CD14-positive monocyte (primary cell): ENCODE measurements at regions not wholly inside any gene's neighbourhood (a gene's known extent, or its start where the extent isn't known, plus 50 kb on each side); places are given as distances from the start of the nearest gene placed in this dataset.

ENCODE experiments used
- DNase-seq, 3 donors: peaks; one replicate each; pipeline ENCODE4 v3.0.0-alpha.2; 2011 to 2022
- H2AFZ ChIP-seq: 2 replicates; pipeline ENCODE4 v1.6.0; 2012; ENCODE audit warnings: mild to moderate bottlenecking, low read depth, low read length, inconsistent platforms; ENCODE audit not compliant: insufficient read depth, poor library complexity, severe bottlenecking
- H3K27ac ChIP-seq, 2 donors: 1 replicate in 1 of 2; 2 replicates in 1 of 2; pipeline ENCODE4 v1.5.1; 2012 to 2013; ENCODE audit warnings: low read length in 2 of 2, control low read depth in 1 of 2, inconsistent platforms in 1 of 2, low read depth in 1 of 2, mild to moderate bottlenecking in 1 of 2
- H3K27me3 ChIP-seq, 2 donors: one replicate each; pipeline versions ENCODE4 v1.6.0 to v1.6.1; 2011 to 2013; ENCODE audit warnings: low read length in 2 of 2; ENCODE audit not compliant: control insufficient read depth in 2 of 2, insufficient read depth in 2 of 2
- H3K36me3 ChIP-seq, 2 donors: replicated peaks in 1 of 2; 1 replicate in 1 of 2; 2 replicates in 1 of 2; pipeline versions ENCODE4 v1.5.1 to v1.6.1; 2012 to 2013; ENCODE audit warnings: low read length in 2 of 2, control low read depth in 1 of 2, inconsistent platforms in 1 of 2, mild to moderate bottlenecking in 1 of 2; ENCODE audit not compliant: insufficient read depth in 2 of 2, control insufficient read depth in 1 of 2
- H3K4me1 ChIP-seq, 2 donors: 1 replicate in 1 of 2; 2 replicates in 1 of 2; pipeline versions ENCODE4 v1.5.1 to v1.6.1; 2012 to 2013; ENCODE audit warnings: low read length in 2 of 2, control low read depth in 1 of 2, inconsistent platforms in 1 of 2, mild to moderate bottlenecking in 1 of 2, moderate library complexity in 1 of 2; ENCODE audit not compliant: insufficient read depth in 2 of 2, control insufficient read depth in 1 of 2
- H3K4me2 ChIP-seq: replicated peaks from 2 replicates; pipeline ENCODE3; 2012; ENCODE audit warnings: low read length, moderate library complexity, mild to moderate bottlenecking; ENCODE audit not compliant: poor library complexity, severe bottlenecking; ENCODE audit errors: extremely low read depth
- H3K4me3 ChIP-seq, 3 experiments: fragments of 200-600 bp in 1 of 3; sonication (generic) in 1 of 3; replicated peaks in 1 of 3; 1 replicate in 2 of 3; 2 replicates in 1 of 3; pipeline ENCODE4 v1.5.1; 2011 to 2013; ENCODE audit warnings: low read length in 3 of 3, mild to moderate bottlenecking in 3 of 3, control low read depth in 2 of 3, low read depth in 2 of 3, inconsistent platforms in 1 of 3, moderate library complexity in 1 of 3
- H3K79me2 ChIP-seq: 2 replicates; pipeline ENCODE4 v1.6.0; 2012; ENCODE audit warnings: mild to moderate bottlenecking, control low read depth, inconsistent platforms, low read length, moderate library complexity; ENCODE audit not compliant: insufficient read depth
- H3K9ac ChIP-seq: 2 replicates; pipeline ENCODE4 v1.6.0; 2017; ENCODE audit warnings: low read length, mild to moderate bottlenecking; ENCODE audit not compliant: insufficient read depth, poor library complexity, severe bottlenecking
- H3K9me3 ChIP-seq, 2 donors: replicated peaks in 1 of 2; 1 replicate in 1 of 2; 2 replicates in 1 of 2; pipeline versions ENCODE4 v1.5.1 to v1.6.1; 2012 to 2013; ENCODE audit warnings: low read length in 2 of 2, control low read depth in 1 of 2; ENCODE audit not compliant: control insufficient read depth in 1 of 2, insufficient read depth in 1 of 2
- H4K20me1 ChIP-seq: 2 replicates; pipeline ENCODE4 v1.6.0; 2012; ENCODE audit warnings: mild to moderate bottlenecking, low read length, control low read depth, moderate library complexity; ENCODE audit not compliant: insufficient read depth
- H3K27ac Mint-ChIP-seq, 7 donors: one replicate each; pipeline ENCODE4 v1.8.0; 2020; ENCODE audit warnings: mild to moderate bottlenecking in 7 of 7, mixed read lengths in 7 of 7, moderate library complexity in 6 of 7, inconsistent platforms in 2 of 7
- H3K27me3 Mint-ChIP-seq, 3 donors: one replicate each; pipeline ENCODE4 v1.8.0; 2021 to 2022; ENCODE audit warnings: low read depth in 3 of 3, mild to moderate bottlenecking in 3 of 3, mixed read lengths in 3 of 3, moderate library complexity in 3 of 3, inconsistent platforms in 1 of 3
- H3K36me3 Mint-ChIP-seq, 2 donors: one replicate each; pipeline ENCODE4 v1.8.0; 2020; ENCODE audit warnings: mixed read lengths in 2 of 2, inconsistent platforms in 1 of 2, mild to moderate bottlenecking in 1 of 2
- H3K4me1 Mint-ChIP-seq: one replicate; pipeline ENCODE4 v1.8.0; 2020; ENCODE audit warnings: mild to moderate bottlenecking, mixed read lengths
- H3K4me3 Mint-ChIP-seq, 2 donors: one replicate each; pipeline ENCODE4 v1.8.0; 2020; ENCODE audit warnings: mild to moderate bottlenecking in 2 of 2, mixed read lengths in 2 of 2, moderate library complexity in 1 of 2
- H3K9me3 Mint-ChIP-seq, 7 donors: one replicate each; pipeline ENCODE4 v1.8.0; 2020 to 2022; ENCODE audit warnings: mixed read lengths in 7 of 7, mild to moderate bottlenecking in 6 of 7, moderate library complexity in 6 of 7, inconsistent platforms in 2 of 7
- CTCF ChIP-seq: fragments of 200-600 bp; IDR thresholded peaks from one replicate; pipeline ENCODE4 v1.8.0; 2022; ENCODE audit warnings: antibody characterized with exemption, mild to moderate bottlenecking
- WGBS: methylation state at CpG from one replicate; pipeline ENCODE4 v1.1.5; 2013; ENCODE audit warnings: missing lambda C conversion rate; ENCODE audit not compliant: insufficient coverage; 5-methylcytosine and 5-hydroxymethylcytosine counted together
- intact Hi-C, 2 donors: fragments of 100-400 bp; cut with micrococcal nuclease; formaldehyde crosslinking; loops; one replicate each; pipeline versions ENCODE4 v1.15.0 to v1.15.1; 2023

GRCh38 chrX:5409106-5409505 lies 819.6 kb downstream of the NLGN4X start:
- H4K20me1 ChIP-seq = no peaks in the 10 kb centered on the region
- TF ChIP-seq CTCF = no peak
- H3K27me3 ChIP-seq = no peaks in the 10 kb centered on the region
- no peaks in the 10 kb centered on the region for H3K4me1 ChIP-seq
- no peak overlapping the region for H3K4me2 ChIP-seq
- Mint-ChIP-seq H3K4me3 (no peak overlapping the region), H3K36me3 (no peaks in the 10 kb centered on the region), H3K4me1 (no peaks in the 10 kb centered on the region), H3K9me3 (peaks cover 0 to 3% (median 0%) of the 10 kb centered on the region in 7 donors), H3K27ac (no peak overlapping the region), H3K27me3 (no peaks in the 10 kb centered on the region)
- no peak overlapping the region for H3K4me3 ChIP-seq
- no peak overlapping the region for H3K9ac ChIP-seq
- no CpG with 5 or more reads among the region's 5 CpGs for WGBS
- H3K9me3 ChIP-seq = no peaks in the 10 kb centered on the region
- intact Hi-C loops = no loop called here
- H3K36me3 ChIP-seq = no peaks in the 10 kb centered on the region
- no peak overlapping the region for H2AFZ ChIP-seq
- no peak overlapping the region for H3K27ac ChIP-seq
- no peak for DNase-seq
- H3K79me2 ChIP-seq = no peaks in the 10 kb centered on the region

GRCh38 chrX:5402461-5402860 lies 826.2 kb downstream of the NLGN4X start:
- H3K9me3 Mint-ChIP-seq = peaks cover 0 to 2% (median 0%) of the 10 kb centered on the region in 7 donors
- no peak overlapping the region for H3K27ac Mint-ChIP-seq
- Histone ChIP-seq H3K27me3 (no peaks in the 10 kb centered on the region), H3K4me1 (no peaks in the 10 kb centered on the region), H3K27ac (no peak overlapping the region), H3K79me2 (no peaks in the 10 kb centered on the region), H3K9me3 (no peaks in the 10 kb centered on the region), H4K20me1 (no peaks in the 10 kb centered on the region), H3K36me3 (no peaks in the 10 kb centered on the region), H2AFZ (no peak overlapping the region), H3K4me2 (no peak overlapping the region), H3K9ac (no peak overlapping the region), H3K4me3 (no peak overlapping the region)
- H3K27me3 Mint-ChIP-seq = peaks cover 0 to 2% (median 0%) of the 10 kb centered on the region in 3 donors
- intact Hi-C loops = no loop called here
- DNase-seq = no peak
- TF ChIP-seq CTCF = no peak
- WGBS = 60% methylated on average over 1 of the region's 3 CpGs
- H3K36me3 Mint-ChIP-seq = no peaks in the 10 kb centered on the region
- H3K4me3 Mint-ChIP-seq = no peak overlapping the region
- no peaks in the 10 kb centered on the region for H3K4me1 Mint-ChIP-seq
